ENCODE measurements at regions not wholly inside any gene's neighbourhood (a gene's known extent, or its start where the extent isn't known, plus 50 kb on each side); places are given as distances from the start of the nearest gene placed in this dataset.

GRCh38 chr2:729376-729861 is 52.2 kb upstream of the TMEM18 start:
- H3K9me3 ChIP-seq, result no peaks in the 10 kb centered on the region
- H3K4me1 ChIP-seq, result no peaks in the 10 kb centered on the region
- no peaks in the 10 kb centered on the region for H3K27me3 ChIP-seq
- intact Hi-C loops (cut with DNase I), result no loop called here
- no peak overlapping the region for H3K4me3 ChIP-seq
- H3K36me3 ChIP-seq, result no peaks in the 10 kb centered on the region
- TF ChIP-seq CTCF (IDR thresholded peaks at IDR 0.05), result no peak
- TF ChIP-seq POLR2A (IDR thresholded peaks at IDR 0.05), result no peak
- no peak for TF ChIP-seq POLR2AphosphoS5 (IDR thresholded peaks at IDR 0.05; ENCODE audit: insufficient read depth in 1 of 2, low read depth in 1 of 2)
- H3K27ac ChIP-seq, result no peak overlapping the region
- no peak for DNase-seq (ENCODE audit: extremely low spot score in 2 of 2)

GRCh38 chr2:728165-728564 is 51.0 kb upstream of the TMEM18 start:
- H3K4me1 ChIP-seq, result no peaks in the 10 kb centered on the region
- H3K36me3 ChIP-seq, result no peaks in the 10 kb centered on the region
- no peak overlapping the region for H3K27ac ChIP-seq
- no peak overlapping the region for H3K4me3 ChIP-seq
- no peaks in the 10 kb centered on the region for H3K27me3 ChIP-seq
- intact Hi-C loops (cut with DNase I), result no loop called here
- DNase-seq (ENCODE audit: extremely low spot score in 2 of 2), result no peak
- no peaks in the 10 kb centered on the region for H3K9me3 ChIP-seq
- TF ChIP-seq CTCF (IDR thresholded peaks at IDR 0.05), result no peak
- no peak for TF ChIP-seq POLR2AphosphoS5 (IDR thresholded peaks at IDR 0.05; ENCODE audit: insufficient read depth in 1 of 2, low read depth in 1 of 2)
- no peak for TF ChIP-seq POLR2A (IDR thresholded peaks at IDR 0.05)

GRCh38 chr2:727071-727470 is 49.9 kb upstream of the TMEM18 start:
- H3K27me3 ChIP-seq, result no peaks in the 10 kb centered on the region
- intact Hi-C loops (cut with DNase I), result no loop called here
- H3K4me3 ChIP-seq, result no peak overlapping the region
- H3K36me3 ChIP-seq, result no peaks in the 10 kb centered on the region
- H3K4me1 ChIP-seq, result no peaks in the 10 kb centered on the region
- H3K9me3 ChIP-seq, result no peaks in the 10 kb centered on the region
- H3K27ac ChIP-seq, result no peak overlapping the region
- DNase-seq (ENCODE audit: extremely low spot score in 2 of 2), result no peak
- TF ChIP-seq POLR2AphosphoS5 (IDR thresholded peaks at IDR 0.05; ENCODE audit: insufficient read depth in 1 of 2, low read depth in 1 of 2) (no peak), POLR2A (IDR thresholded peaks at IDR 0.05) (no peak), CTCF (IDR thresholded peaks at IDR 0.05) (no peak)
